Activated T-cell treated with anti-CD3 and anti-CD28 coated beads, Interleukin-2, amount 50 U/mL, for 48 hours (primary cell): ENCODE measurements at regions not wholly inside any gene's neighbourhood (a gene's known extent, or its start where the extent isn't known, plus 50 kb on each side); places are given as distances from the start of the nearest gene placed in this dataset.

Experiments
- DNase-seq, 2 experiments: peaks; one replicate each; pipeline ENCODE4 v3.0.0-alpha.2; 2020

GRCh38 chr15:38864122-38864521, 299.5 kb upstream of the RASGRP1 start:
- DNase-seq: no peak

GRCh38 chr15:38864827-38865581, 300.4 kb upstream of the RASGRP1 start:
- no peak for DNase-seq

- DNase-seq: no peak
Observed at GRCh38 chr15:38867556-38867955, 302.9 kb upstream of the RASGRP1 start.

GRCh38 chr15:38868326-38869114, 303.9 kb upstream of the RASGRP1 start:
- DNase-seq: no peak

- no peak for DNase-seq
Observed at GRCh38 chr15:38871638-38872037, 307.0 kb upstream of the RASGRP1 start.

GRCh38 chr15:38872732-38873131, 308.1 kb upstream of the RASGRP1 start:
- DNase-seq: no peak

- DNase-seq: no peak
Observed at GRCh38 chr15:38873158-38873557, 308.5 kb upstream of the RASGRP1 start.

- no peak for DNase-seq
Observed at GRCh38 chr15:38874464-38874863, 309.9 kb upstream of the RASGRP1 start.

GRCh38 chr15:38876211-38876610, 311.6 kb upstream of the RASGRP1 start:
- DNase-seq: no peak

- no peak for DNase-seq
Observed at GRCh38 chr15:38876621-38877020, 312.0 kb upstream of the RASGRP1 start.

GRCh38 chr15:38877471-38877870, 312.9 kb upstream of the RASGRP1 start:
- no peak for DNase-seq

- no peak for DNase-seq
Observed at GRCh38 chr15:38878026-38878425, 313.4 kb upstream of the RASGRP1 start.

- DNase-seq: no peak
Observed at GRCh38 chr15:38878926-38879325, 314.3 kb upstream of the RASGRP1 start.

- no peak for DNase-seq
Observed at GRCh38 chr15:38879909-38880471, 315.4 kb upstream of the RASGRP1 start.

GRCh38 chr15:38882221-38882620, 317.6 kb upstream of the RASGRP1 start:
- DNase-seq: no peak

GRCh38 chr15:38883987-38884386, 319.4 kb upstream of the RASGRP1 start:
- DNase-seq: no peak

GRCh38 chr15:38885001-38885400, 320.4 kb upstream of the RASGRP1 start:
- DNase-seq: no peak

- no peak for DNase-seq
Observed at GRCh38 chr15:38885471-38885952, 320.9 kb upstream of the RASGRP1 start.

GRCh38 chr15:38886315-38887163, 321.9 kb upstream of the RASGRP1 start:
- DNase-seq: no peak

GRCh38 chr15:38888701-38889221, 324.1 kb upstream of the RASGRP1 start:
- DNase-seq: no peak

- no peak for DNase-seq
Observed at GRCh38 chr15:38890194-38890593, 325.6 kb upstream of the RASGRP1 start.

GRCh38 chr15:38893925-38894242, 329.3 kb upstream of the RASGRP1 start:
- DNase-seq: no peak
